ENCODE measurements at regions not wholly inside any gene's neighbourhood (a gene's known extent, or its start where the extent isn't known, plus 50 kb on each side); places are given as distances from the start of the nearest gene placed in this dataset.
"Not testable (repeated sequence)": the region's sequence is repeated elsewhere in the genome, so short reads cannot be mapped to it uniquely, and the experiment has no call there.

DNA sequence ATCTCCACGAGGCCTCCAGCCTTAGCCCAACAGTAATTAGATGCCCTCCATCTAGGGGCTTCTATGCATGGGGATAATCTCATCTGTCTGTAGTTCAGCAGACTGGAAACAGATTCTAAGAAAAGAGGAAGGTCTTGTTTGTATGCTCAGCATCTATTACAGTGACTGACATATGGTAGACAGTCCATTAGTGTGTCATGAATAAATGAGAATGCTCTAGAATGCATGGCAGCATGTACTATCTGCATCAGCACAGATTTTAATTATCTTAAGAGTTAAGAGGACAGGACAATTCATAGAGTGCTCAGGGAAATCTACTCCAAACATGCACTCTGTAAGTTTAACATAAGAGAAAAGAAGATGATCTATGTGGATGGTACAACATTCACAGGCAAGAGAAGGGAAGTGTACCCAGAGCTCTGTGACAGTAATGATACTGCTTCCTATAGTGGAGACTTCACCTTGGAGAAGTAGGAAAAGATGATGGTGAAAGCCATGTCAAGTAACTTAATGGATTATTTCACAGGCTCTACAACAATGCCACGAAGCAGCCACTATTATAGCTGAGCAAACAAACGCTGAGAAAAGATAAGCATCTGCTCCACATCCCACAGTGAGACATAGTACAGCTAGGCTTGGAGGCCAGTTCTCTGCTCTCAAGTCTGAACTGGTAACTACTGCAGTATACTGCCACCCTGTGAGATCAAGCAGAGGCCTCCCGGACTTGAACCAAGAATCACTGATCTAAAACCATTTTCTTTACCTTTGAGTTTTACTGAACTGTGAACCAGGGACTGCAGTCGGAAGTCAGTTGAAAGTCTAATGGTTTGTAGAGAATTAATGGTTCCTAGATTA is 309.2 kb upstream of the SPTLC3 start:
- no peak for DNase-seq

DNA sequence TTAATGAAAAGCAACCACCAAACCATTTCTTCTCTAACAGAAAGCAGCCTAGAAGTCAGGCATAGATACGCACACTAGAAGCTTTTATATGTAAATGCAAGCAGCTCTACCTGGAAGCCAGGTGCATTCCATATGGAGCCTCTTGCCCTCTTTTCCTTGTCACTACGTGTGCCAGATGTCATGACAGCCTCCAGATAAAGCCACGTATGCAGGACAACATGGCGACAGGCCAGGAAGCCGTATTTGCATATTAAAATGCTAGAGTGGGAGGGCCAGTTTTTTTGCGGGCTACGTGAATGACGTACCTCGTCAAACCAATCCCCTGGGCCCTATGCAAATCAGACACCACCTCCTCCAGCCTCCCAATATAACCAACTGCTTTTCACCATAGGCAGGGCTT is 308.1 kb upstream of the SPTLC3 start:
- no peak for DNase-seq

DNA sequence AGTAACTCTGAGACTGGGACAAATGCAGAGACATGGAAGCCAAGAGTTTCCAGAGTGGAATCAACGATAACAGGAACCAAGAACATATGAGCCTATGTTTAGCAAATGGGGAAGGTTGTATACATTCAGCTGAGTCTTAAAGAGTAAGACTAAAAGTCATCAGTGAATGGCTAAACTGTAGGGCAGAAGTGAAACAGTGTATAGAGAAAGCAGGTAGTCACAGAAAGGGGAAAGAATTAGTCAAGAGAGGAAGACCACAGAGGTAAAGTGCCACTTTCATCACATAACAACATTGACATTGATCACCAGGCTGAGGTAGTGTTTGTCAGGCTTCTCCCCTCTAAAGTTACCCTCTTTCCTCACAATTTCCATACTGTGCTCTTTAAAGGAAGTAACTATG is 306.5 kb upstream of the SPTLC3 start:
- no peak for DNase-seq

DNA sequence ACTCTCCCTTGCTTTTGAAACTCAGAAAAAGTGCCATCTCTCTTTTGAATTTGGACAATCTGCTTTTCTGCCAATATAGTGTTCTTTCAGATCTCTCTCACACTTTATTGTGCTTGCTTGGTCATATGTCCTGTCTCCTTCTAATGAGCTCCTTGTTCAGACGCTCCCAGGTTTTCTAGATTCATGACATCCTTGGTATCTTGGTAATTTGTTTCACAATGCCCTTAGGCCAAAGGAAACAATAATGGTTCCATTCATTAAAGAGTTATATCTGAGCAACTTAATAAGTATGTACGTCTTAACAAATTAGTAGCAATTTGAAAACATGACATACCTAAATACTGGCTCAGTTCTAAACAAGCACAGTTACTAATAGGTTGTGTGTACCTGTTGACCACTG is 293.4 kb upstream of the SPTLC3 start:
- no peak for DNase-seq

DNA sequence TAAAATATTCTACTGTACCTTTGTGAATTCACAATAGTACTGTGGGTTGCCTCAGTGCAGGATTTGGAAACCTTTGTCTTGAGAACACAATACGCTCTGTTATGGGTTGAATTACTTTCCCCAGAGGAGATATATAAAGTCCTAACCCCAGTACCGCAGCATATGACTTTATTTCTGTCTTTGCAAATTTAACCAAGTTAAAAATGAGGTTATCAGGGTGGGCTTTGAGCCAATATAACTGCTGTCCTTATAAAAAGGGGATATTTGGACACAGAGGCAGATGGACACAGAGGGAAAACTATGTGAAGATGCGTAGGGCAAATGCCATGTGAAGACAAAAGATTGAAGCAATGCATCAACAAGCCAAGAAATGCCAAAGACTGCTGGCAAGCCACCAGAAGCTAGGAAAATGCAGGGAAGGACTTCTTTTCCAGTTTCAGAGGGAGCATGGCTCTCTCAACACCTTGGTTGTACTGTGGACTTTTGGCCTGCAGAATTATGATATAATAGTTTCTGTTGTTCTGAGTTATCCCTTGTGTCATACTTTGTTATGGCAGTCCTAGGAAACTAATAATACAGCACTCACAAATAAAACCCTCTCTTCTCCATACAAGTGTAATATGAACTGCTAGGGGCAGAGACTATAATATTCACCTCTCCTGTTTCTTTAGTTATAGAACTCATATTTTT is 292.6 kb upstream of the SPTLC3 start:
- no peak for DNase-seq

DNA sequence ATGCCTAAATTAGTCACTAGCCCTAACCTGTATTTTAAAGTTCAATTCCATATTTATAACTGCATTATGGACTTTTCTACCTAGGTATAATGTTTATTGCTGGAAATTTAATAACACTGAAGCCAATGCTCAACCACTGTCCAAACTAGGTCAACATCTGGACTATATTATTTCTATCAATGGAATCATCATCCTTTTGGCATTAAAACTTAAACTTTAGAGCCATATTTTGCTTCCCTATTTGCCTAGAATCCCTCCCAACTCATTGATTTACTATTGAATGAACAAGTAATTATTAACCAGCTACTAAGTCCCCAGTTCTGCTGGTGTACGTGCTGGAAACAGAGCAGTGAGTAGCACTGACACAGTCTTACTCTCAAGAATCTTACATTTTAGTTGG is 291.7 kb upstream of the SPTLC3 start:
- no peak for DNase-seq

DNA sequence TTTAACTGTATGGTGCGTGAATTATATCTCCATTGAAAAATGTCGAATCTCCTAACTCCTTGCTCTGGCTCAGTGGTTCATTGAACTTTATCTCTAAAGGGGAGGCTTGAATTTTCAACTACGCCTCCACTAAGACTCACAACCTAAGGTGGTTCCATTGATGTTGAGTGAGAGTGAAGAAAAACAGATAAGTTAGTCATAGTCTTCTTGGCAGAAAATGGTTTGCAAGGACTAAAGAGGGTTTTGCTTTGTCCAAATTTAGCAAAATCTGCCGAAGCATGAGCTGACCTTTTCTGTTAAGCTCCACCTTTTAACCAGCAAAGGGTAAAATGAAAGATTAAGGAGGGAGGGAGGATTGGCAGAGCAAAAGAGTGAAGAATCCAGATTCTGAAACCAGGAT is 290.2 kb upstream of the SPTLC3 start:
- DNase-seq = no peak

DNA sequence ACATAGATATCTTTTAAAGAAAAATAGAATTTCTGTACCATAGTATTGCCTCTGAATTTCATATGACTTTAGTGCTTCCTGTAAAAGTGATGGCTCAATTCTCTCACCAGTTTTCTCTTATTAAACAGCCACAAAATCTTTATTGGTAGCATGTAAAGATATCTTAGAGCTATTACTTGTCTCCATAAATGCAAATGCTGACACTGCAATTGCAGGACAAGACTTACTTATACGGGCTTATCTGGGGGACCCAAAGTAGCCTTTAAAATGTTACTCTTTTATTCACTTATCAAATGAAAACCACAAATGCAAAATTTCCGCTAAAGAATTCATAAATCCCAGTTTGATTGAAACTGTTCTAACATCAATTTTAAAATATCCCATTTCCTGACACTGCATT is 287.1 kb upstream of the SPTLC3 start:
- no peak for DNase-seq

DNA sequence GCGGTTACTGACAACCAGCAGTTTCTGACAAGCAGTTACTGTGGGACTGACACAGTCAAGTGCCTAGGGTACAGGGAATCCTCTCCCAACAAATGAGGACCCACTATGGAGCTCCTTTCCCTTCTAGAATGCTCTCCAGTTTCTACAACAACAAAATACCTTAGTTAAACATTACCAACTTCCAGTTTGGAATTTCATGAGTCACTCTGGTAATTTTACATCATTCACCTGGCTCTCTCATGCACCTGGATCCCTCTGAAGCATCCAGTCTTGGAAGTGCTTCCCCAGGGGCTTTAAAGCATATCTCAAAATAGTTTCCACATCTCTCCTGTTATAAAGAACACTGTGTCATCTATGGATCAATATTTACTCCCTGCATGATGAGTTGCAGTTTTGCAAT is 286.7 kb upstream of the SPTLC3 start:
- no peak for DNase-seq

DNA sequence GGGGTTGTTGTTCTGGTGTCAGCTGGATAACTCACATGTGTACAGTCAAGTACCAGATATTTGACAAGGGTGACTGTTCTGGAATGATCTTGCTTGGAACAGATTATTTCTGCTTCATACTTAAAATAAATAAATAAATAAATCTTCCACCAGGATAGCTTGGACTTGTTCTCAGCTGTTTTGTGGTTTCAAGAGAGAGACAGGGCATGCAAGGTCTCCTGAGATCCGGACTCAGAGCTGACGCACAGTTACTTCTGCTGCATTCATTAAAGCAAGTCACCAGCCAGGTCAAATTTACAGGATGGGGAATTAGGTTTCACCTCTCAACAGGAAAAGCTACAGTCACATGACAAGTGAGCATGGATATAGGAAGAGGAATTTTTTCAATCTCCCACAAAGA is 285.0 kb upstream of the SPTLC3 start:
- no peak for DNase-seq

DNA sequence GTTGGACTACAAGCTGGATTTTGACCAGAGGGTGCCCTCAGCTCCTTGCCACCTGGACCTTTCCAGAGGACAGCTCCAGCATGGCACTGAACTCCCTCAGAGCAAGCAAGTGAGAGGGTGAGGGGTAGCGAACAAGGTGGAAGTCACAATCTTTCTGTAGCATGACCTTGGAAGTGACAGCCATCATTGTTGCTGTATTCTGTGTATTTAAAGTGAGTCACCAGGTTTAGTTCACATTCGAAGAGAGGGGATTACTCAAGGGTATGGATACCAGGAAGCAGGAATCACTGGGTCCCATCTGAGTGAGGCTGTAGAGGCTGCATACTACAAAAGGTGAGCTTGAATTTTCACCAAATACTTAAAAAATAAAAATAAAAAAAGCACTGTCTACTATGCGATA is 280.0 kb upstream of the SPTLC3 start:
- DNase-seq = no peak

DNA sequence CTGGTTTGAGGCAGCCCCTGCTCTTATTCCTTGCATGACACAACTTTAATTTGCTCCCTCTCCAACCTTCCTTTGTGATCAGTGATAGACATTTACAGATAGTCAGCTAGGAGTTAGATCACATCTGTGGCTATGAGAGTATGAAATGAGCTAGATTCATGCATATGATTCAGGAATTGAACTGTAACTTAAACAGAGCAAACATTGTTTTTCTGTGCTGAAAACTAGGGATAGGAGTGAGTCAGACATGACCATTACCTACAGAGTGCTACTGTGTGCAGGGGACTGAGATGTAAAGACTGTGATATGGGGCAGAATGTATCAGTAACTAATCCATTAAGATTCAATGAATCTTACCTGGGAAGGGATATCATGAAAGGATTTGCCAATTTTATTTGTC is 279.4 kb upstream of the SPTLC3 start:
- no peak for DNase-seq

DNA sequence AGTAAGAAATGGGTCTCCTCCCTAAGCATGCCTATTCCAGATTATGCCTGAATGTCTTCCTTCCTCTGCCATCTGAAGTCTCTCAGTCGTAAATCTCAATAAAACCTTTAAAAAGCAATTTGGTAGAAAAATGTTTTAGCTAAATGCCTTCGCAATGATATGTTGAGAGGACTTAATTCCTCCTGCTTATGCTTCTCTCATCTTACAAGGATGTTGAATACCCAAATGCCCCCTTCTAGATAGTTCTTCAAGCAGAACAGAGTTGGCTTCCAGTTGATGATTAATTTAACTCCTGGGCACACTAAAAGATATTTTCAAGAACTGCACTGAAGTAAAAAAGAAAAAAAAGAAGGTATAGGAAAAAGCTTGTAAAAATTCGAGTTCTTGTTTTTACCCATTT is 275.0 kb upstream of the SPTLC3 start:
- DNase-seq = no peak

DNA sequence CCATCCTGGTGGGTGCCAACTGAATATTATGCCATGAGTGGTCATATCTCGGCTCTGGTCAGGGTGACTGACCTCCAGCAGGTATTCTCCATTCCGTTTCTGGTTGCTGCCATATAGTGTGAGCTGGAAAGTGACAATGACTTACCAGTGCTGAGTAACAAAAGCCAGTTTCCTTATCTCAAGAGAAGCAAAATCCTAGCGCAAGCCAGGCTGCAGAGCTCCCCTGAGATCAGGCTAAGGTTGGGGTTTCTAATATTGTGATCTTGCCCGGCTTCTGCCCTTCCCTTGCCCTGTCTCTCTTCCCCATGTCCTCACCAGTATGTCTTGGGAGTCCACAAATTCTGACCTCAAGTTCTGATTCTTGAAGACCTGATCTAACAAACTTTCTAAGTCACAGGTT is 271.3 kb upstream of the SPTLC3 start:
- no peak for DNase-seq

DNA sequence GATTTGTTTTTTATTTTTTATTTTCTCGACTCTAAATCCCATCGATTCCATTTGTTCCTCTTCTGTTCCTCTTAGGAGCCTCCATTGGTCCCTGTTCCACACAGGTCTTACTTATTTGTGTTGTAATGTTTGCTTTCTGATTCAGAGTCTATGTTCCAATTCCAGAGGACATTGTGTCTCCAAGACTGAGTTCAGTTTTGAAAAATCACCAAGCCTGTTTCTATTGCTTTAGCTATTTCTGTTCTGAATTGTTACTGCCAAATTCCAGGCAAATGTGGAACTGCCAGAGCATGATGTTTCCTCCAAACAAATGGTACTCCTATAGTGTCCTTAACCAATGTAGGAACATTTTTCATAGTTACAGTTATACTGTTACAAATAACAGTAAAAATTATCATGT is 270.9 kb upstream of the SPTLC3 start:
- no peak for DNase-seq

DNA sequence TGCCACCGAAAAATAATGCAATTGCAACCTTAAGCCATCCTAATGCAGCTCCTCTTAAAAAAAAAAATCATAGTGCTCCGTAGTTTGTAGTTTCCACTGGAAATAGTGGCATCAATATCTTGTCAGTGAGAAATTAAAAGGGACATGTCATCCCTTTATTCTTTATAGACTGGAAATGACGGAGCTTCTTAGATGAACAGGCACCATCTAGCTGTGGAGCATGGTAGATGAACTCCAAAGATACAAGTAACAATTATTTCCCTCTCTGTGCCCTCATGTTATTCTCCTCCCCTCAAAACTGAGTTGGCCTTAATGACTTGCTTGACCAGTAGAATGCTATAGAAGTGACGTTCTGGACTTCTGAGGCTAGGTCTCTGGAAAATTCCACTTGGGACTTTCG is 268.1 kb upstream of the SPTLC3 start:
- no peak for DNase-seq

DNA sequence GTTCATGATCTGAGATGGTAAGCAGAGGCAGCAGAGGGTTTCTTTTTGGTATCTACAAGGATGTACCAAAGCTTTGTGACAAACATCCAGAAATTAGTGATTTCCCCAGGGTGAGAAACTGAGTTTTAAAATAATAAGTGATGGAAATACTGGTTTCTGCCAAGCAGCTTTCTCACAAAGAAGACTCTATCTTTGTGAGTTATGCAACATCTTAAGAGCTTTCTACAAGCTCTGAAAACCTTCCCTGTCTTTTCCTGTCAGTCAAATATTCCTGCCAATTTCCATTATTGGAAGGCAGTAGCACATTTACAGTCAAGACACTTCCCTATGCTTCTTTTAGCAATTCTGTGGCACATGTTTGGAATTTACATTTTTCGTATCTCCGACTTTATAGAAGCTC is 264.7 kb upstream of the SPTLC3 start:
- DNase-seq = no peak

DNA sequence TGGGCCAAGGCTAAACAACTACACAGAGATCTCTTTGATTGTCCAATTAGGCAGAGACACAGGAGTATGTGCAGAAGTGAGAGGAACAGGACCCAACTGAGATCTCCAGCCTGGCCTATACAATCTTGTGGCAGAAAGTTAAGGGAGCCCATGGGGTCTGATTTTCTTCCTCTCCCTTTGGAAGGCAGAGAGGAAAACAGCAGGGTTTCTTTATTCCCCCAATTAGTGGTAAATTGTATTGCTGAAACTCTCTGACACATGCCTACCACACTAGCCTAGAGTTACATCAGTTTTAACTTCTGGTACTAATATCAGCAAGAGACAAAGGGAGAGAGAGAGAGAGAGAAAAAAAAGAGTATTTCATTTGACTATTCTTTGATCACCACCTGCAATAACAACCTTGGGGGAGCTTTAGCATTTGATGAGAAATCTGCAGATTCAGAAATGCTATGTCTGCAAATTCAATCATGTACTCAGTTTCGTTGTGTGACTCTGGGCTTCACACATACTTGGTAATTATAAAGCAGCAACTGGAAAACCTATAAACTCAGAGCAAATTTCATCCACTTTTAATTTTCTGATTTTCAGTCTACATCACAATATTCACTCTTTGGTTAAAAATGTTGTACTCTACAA is 260.3 kb upstream of the SPTLC3 start:
- DNase-seq = no peak

DNA sequence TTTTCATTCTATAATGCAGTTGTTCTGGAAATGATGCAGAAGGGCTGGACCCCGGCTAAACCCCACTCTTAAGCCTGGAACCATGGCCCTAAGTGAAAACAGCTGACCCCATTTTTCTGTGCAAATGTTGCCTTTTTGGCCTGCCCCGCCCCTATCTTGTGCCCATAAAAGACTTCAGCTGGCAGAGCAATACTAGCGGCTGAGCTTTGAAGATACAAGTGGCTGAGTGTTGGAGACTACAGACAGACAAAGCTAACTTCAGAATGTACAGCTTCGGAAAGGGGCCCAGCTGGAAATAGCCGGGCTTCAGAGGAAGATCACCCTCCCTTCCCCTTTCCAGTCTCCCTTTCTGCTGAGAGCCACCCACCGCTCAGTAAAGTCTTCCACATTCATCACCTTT is 258.6 kb upstream of the SPTLC3 start:
- DNase-seq = no peak

DNA sequence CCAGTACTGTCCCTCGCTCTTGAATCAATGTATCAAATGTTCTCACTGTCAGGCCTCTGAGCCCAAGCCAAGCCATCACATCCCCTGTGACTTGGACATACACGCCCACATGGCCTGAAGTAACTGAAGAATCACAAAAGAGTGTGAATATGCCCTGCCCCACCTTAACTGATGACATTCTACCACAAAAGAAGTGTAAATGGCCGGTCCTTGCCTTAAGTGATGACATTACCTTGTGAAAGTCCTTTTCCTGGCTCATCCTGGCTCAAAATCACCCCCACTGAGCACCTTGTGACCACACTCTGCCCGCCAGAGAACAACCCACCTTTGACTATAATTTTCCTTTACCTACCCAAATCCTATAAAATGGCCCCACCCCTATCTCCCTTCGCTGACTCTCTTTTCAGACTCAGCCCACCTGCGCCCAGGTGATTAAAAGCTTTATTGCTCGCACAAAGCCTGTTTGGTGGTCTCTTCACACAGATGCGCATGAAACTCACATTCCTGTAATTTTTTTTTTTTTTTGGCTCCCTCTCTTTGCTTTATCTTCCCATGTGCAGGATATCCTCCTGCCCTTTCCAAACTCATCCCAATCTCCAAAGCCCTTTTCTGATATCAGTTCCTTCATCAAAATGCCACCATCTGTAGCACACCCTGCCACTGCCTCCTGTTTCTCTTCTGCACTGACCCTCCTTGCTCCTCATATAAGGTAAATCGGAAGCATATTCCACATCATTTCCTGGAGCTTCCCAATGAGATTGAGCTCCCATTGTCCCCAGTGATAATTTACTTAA is 255.7 kb upstream of the SPTLC3 start:
- not testable (repeated sequence) for DNase-seq

DNA sequence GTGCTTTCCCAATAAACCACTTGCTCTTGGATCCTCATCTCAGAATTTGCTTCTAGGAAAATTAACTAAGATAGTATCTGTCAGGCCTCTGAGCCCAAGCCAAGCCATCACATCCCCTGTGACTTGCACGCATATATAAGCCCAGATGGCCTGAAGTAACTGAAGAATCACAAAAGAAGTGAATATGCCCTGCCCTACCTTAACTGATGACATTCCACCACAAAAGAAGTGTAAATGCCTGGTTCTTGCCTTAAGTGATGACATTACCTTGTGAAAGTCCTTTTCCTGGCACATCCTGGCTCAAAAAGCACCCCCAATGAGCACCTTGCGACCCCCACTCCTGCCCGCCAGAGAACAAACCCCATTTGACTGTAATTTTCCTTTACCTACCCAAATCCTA is 255.0 kb upstream of the SPTLC3 start:
- DNase-seq = not testable (repeated sequence)

DNA sequence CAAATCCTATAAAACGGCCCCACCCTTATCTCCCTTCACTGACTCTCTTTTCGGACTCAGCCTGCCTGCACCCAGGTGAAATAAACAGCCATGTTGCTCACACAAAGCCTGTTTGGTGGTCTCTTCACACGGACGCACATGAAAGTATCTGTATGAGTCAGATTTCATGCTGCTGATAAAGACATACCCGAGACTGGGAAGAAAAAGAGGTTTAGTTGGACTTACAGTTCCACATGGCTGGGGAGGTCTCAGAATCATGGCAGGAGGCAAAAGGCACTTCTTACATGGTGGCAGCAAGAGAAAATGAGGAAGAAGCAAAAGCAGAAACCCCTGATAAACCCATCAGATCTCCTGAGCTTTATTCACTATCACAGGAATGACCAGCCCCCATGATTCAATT is 249.3 kb upstream of the SPTLC3 start:
- DNase-seq = not testable (repeated sequence)

DNA sequence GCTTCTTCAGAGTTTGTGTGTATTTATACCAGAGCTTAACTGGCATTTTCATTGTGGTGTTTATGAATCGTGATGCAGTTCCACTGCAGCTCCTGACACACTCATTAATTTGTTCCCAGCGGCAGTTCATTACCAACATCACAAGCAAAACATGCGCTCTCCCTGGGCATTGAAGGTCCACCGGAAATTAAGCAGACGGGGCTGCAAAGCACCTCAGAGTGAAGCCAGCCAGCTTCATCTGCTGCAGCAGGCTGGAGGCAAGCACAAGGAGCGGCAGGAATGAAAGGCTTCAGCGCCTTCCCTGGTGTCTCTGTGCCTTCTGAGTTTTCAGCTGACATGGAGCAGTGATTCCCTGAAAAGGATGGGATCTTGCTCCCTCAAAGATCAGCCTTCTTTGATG is 246.0 kb upstream of the SPTLC3 start:
- DNase-seq = no peak
